Skeletal muscle satellite cell (primary cell): ENCODE measurements at regions not wholly inside any gene's neighbourhood (a gene's known extent, or its start where the extent isn't known, plus 50 kb on each side); places are given as distances from the start of the nearest gene placed in this dataset.

Source experiments
- H3K27me3 ChIP-seq: 2 replicates; pipeline ENCODE4 v1.7.0; 2013; ENCODE audit warnings: low read length; ENCODE audit not compliant: control insufficient read depth, insufficient read depth
- H3K36me3 ChIP-seq: 2 replicates; pipeline ENCODE4 v1.7.0; 2013; ENCODE audit warnings: mild to moderate bottlenecking, control low read depth, low read length; ENCODE audit not compliant: insufficient read depth
- H3K4me1 ChIP-seq: 2 replicates; pipeline ENCODE4 v1.7.0; 2013; ENCODE audit warnings: low read length; ENCODE audit not compliant: control insufficient read depth, insufficient read depth
- H3K4me2 ChIP-seq: 2 replicates; pipeline ENCODE4 v1.7.0; 2013; ENCODE audit warnings: mild to moderate bottlenecking, low read length
- H3K4me3 ChIP-seq: 2 replicates; pipeline ENCODE4 v1.7.0; 2013; ENCODE audit warnings: low read length
- H3K9ac ChIP-seq: 2 replicates; pipeline ENCODE4 v1.7.0; 2013; ENCODE audit warnings: mild to moderate bottlenecking, low read depth, low read length, moderate library complexity
- H3K9me3 ChIP-seq: replicated peaks from 2 replicates; pipeline ENCODE4 v1.7.0; 2013; ENCODE audit warnings: mild to moderate bottlenecking, control low read depth, low read length

GRCh38 chr9:115196919-115197318, 79.0 kb upstream of the TNC start:
- peaks cover 13% of the 10 kb centered on the region for H3K4me1 ChIP-seq
- H3K36me3 ChIP-seq, result no peaks in the 10 kb centered on the region
- H3K4me2 ChIP-seq, result no peak overlapping the region
- no peak overlapping the region for H3K4me3 ChIP-seq
- no peaks in the 10 kb centered on the region for H3K27me3 ChIP-seq
- no peaks in the 10 kb centered on the region for H3K9me3 ChIP-seq
- no peak overlapping the region for H3K9ac ChIP-seq

DNA sequence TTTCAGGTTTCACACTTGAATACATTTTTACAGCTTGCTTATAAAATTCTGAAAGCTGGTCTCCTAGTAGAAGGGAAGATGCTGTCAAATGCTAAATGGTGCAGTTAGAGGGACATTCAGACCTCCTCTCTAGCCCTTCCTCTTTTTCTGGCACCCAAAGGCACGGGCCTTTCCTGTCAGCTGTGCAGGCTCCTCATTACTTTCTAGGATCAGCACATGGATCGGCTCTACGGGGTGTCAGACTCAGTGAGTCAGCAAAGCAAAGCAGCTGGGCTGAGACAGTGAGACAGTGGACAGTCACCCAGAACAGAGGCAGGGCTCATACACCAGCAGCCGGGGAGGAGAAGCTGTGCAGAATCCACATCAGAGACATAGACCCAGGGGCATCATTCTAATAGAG, 80.0 kb upstream of the TNC start:
- Histone ChIP-seq H3K4me2 (no peak overlapping the region), H3K36me3 (no peaks in the 10 kb centered on the region), H3K4me3 (no peak overlapping the region), H3K4me1 (peaks cover 15% of the 10 kb centered on the region), H3K9ac (no peak overlapping the region), H3K27me3 (no peaks in the 10 kb centered on the region), H3K9me3 (no peaks in the 10 kb centered on the region)

DNA sequence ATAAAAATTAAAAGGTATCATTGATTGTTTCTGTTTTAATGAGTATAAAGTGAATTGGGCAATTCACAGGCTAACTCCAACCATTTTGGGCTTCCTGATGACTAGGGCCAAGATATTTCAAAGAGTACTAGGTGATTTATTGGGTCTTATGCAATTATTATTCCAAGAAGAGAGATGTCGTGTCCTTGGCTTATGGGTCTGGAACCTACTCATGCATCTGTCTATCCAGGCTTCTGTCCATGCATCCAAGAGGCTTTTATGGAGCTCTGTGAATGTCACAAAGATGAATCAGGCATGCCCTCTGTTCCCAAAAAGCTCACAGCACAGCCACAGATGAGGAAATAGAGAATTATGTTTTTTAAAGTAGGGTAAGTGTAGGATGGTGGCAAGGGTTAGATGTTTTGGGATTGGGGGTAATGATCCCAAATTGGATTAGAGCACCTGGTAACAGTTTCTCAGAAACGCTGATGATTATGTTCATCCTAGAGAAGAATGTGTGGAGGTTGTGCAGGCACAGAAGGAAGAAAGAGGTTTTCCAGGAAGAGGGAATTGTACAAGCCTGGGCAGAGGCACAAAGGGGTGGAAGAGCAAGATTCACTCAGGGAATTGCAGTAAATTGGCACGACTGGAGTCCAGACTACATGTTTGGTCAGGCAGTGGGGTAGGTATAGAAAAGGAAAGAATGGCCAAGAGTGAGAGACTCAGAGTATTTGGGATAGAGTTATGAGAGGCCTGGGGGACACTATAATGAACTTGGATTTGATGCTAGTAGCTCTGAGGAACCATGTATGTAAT, 83.0 kb upstream of the TNC start:
- Histone ChIP-seq H3K9me3 (no peaks in the 10 kb centered on the region), H3K4me1 (peaks cover 36% of the 10 kb centered on the region), H3K27me3 (no peaks in the 10 kb centered on the region), H3K4me3 (no peak overlapping the region), H3K4me2 (no peak overlapping the region), H3K36me3 (no peaks in the 10 kb centered on the region), H3K9ac (no peak overlapping the region)

- H3K36me3 ChIP-seq, result no peaks in the 10 kb centered on the region
- no peak overlapping the region for H3K4me2 ChIP-seq
These were observed 84.2 kb upstream of the TNC start for GRCh38 chr9:115202181-115202580.

DNA sequence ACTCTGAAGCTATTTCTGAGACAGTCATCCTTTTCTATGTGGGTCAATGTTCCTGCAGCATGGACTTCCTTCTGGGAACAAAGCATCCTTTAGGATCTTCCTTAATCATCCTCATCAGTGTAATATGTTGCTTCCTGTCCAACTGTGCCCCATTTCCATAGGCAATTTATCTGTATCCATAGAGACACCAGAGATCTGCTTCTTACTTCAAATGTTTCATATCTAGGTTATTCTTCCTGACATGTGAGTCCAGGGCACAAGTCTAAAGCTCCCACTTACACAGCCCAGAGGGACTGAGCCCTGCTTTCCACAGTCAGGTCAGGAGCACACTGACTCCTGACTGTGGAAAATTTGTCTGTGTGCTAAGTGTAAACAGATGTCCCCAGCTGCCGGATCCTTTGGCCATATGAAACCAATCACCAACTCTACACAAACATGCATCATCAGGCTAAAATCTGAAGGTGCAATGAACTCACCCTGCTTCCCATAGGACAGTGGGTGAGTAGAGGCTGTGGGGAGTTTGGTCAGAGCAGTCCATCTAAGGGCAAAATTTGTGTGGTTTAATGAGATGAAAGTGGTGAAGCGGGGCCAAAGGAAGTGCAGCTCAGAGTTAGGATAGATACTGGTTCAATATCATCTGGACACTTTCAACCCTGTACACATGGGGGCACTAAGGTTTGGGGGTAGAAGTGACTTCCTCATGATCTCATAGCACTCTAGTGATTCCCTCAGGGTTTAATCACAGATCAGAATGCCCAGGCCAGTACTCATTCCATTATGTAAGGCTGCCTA, 85.2 kb upstream of the TNC start:
- no peak overlapping the region for H3K4me2 ChIP-seq
- H3K9ac ChIP-seq, result no peak overlapping the region
- no peaks in the 10 kb centered on the region for H3K36me3 ChIP-seq
- peaks cover 35% of the 10 kb centered on the region for H3K4me1 ChIP-seq
- H3K4me3 ChIP-seq, result no peak overlapping the region
- H3K9me3 ChIP-seq, result no peaks in the 10 kb centered on the region
- H3K27me3 ChIP-seq, result no peaks in the 10 kb centered on the region

More at GRCh38 chr9:115202181-115202580, 84.2 kb upstream of the TNC start:
- H3K27me3 ChIP-seq, result no peaks in the 10 kb centered on the region
- no peak overlapping the region for H3K4me3 ChIP-seq
- no peak overlapping the region for H3K9ac ChIP-seq
- H3K4me1 ChIP-seq, result peaks cover 39% of the 10 kb centered on the region
- no peaks in the 10 kb centered on the region for H3K9me3 ChIP-seq

- Histone ChIP-seq H3K4me3 (peak overlapping the region; percentile 30), H3K36me3 (no peaks in the 10 kb centered on the region)
These were observed 87.0 kb upstream of the TNC start for GRCh38 chr9:115204904-115205453.

DNA sequence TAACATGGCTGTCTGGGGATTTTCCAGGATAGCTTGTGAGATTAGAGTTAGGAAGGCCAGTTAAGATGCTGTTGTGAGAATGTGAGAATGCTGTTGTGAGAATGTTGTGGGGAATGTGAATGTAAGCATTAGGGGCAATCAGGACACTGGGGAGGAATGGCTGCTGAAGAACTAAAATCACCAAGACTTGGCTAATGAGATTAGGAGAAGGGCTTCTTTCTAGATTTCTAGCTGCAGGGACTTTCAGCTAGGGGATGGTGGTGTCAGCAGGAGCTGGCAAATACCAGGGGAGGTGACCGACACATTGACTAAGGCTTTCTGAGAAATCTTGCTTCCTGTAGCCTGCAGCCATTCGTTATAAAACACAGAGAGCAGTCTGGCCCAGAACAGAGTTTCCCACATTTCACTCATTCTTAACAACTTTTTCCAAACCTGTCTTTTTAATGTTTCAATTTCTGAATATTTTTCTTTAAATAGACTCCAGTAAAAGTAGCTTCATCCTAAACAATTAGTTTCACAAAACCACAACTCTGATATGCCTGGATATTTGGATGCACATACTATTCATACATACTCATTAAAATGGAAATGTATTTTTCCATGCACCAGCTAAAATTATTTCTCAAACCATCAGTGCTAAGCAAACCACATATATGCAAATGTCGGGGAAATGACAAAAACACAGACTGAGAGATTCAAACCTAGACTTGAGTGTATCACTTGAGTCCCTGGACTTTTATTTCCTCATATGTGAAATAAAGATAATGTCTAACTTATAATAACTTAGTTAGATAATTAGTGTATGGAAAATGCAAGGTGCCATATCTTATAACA, 89.3 kb upstream of the TNC start:
- Histone ChIP-seq H3K4me2 (no peak overlapping the region), H3K4me1 (peaks cover 50% of the 10 kb centered on the region), H3K4me3 (no peak overlapping the region), H3K9me3 (no peaks in the 10 kb centered on the region), H3K27me3 (no peaks in the 10 kb centered on the region), H3K36me3 (no peaks in the 10 kb centered on the region), H3K9ac (no peak overlapping the region)

More at GRCh38 chr9:115204904-115205453, 87.0 kb upstream of the TNC start:
- H3K4me1 ChIP-seq, result peaks cover 47% of the 10 kb centered on the region
- H3K9me3 ChIP-seq, result no peaks in the 10 kb centered on the region
- no peaks in the 10 kb centered on the region for H3K27me3 ChIP-seq
- peak overlapping the region; percentile 32 for H3K4me2 ChIP-seq
- H3K9ac ChIP-seq, result peak overlapping the region; percentile 38

- Histone ChIP-seq H3K27me3 (no peaks in the 10 kb centered on the region), H3K4me2 (no peak overlapping the region), H3K4me3 (no peak overlapping the region), H3K4me1 (peaks cover 45% of the 10 kb centered on the region), H3K9ac (no peak overlapping the region), H3K36me3 (no peaks in the 10 kb centered on the region), H3K9me3 (no peaks in the 10 kb centered on the region)
These were observed 90.5 kb upstream of the TNC start for GRCh38 chr9:115208501-115208900.

- Histone ChIP-seq H3K4me1 (peaks cover 45% of the 10 kb centered on the region), H3K9ac (no peak overlapping the region)
These were observed 91.8 kb upstream of the TNC start for GRCh38 chr9:115209601-115210306.

DNA sequence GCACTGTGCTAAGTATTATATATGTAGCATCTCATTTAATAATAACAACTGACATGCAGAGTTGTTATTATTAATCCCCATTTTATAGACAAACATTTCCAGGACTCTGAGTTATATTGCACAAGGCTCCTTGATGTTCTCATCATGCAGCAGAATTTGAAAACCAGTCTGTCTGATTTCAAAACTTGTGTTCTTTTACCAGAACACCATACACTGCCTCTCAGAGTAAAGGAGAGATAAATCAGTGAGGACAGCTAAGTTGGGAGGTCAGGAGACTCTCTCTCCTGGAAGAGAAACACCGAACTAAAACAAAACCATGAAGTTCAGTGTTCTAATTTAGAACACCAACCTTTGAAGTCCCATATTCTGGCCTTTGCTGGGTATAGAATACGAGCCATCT, 92.7 kb upstream of the TNC start:
- Histone ChIP-seq H3K4me3 (no peak overlapping the region), H3K36me3 (no peaks in the 10 kb centered on the region), H3K27me3 (no peaks in the 10 kb centered on the region), H3K4me1 (peaks cover 35% of the 10 kb centered on the region), H3K4me2 (no peak overlapping the region), H3K9me3 (no peaks in the 10 kb centered on the region), H3K9ac (no peak overlapping the region)

More at GRCh38 chr9:115209601-115210306, 91.8 kb upstream of the TNC start:
- Histone ChIP-seq H3K4me2 (no peak overlapping the region), H3K9me3 (no peaks in the 10 kb centered on the region), H3K4me3 (no peak overlapping the region), H3K36me3 (no peaks in the 10 kb centered on the region), H3K27me3 (no peaks in the 10 kb centered on the region)
